Smooth muscle cell (in vitro differentiated cells): ENCODE measurements at regions not wholly inside any gene's neighbourhood (a gene's known extent, or its start where the extent isn't known, plus 50 kb on each side); places are given as distances from the start of the nearest gene placed in this dataset.

ENCODE experiments used
- DNase-seq: peaks from one replicate; lab custom pipeline; 2025; ENCODE audit not compliant: unreplicated experiment; lab: John Stamatoyannopoulos, UW
- H2AFZ ChIP-seq: fragments of 200-600 bp; sonication (generic); 2 replicates; pipeline ENCODE4 v1.6.0; 2016; ENCODE audit warnings: antibody characterized with exemption, low read depth, mild to moderate bottlenecking
- H3F3A ChIP-seq: fragments of 200-600 bp; sonication (generic); 2 replicates; pipeline ENCODE4 v1.6.0; 2017; ENCODE audit warnings: antibody characterized with exemption, low read depth
- H3K27ac ChIP-seq: fragments of 200-600 bp; sonication (generic); 2 replicates; pipeline ENCODE4 v1.5.1; 2016; ENCODE audit warnings: low read depth, mild to moderate bottlenecking
- H3K27me3 ChIP-seq: fragments of 200-600 bp; sonication (generic); 2 replicates; pipeline ENCODE4 v1.6.1; 2016; ENCODE audit warnings: low read depth, mild to moderate bottlenecking
- H3K36me3 ChIP-seq: fragments of 200-600 bp; sonication (generic); 2 replicates; pipeline ENCODE4 v1.5.1; 2016; ENCODE audit warnings: low read depth
- H3K4me1 ChIP-seq: fragments of 200-600 bp; sonication (generic); 2 replicates; pipeline ENCODE4 v1.5.1; 2016; ENCODE audit warnings: low read depth
- H3K4me2 ChIP-seq: fragments of 200-600 bp; sonication (generic); 2 replicates; pipeline ENCODE4 v1.6.0; 2016; ENCODE audit warnings: mild to moderate bottlenecking
- H3K4me3 ChIP-seq: fragments of 200-600 bp; sonication (generic); 2 replicates; pipeline ENCODE4 v1.5.1; 2016; ENCODE audit warnings: mild to moderate bottlenecking
- H3K79me2 ChIP-seq: fragments of 200-600 bp; sonication (generic); 2 replicates; pipeline ENCODE4 v1.6.0; 2016; ENCODE audit warnings: low read depth, mild to moderate bottlenecking
- H3K9ac ChIP-seq: fragments of 200-600 bp; sonication (generic); 2 replicates; pipeline ENCODE4 v1.6.0; 2016; ENCODE audit warnings: low read depth
- H3K9me3 ChIP-seq: fragments of 200-600 bp; sonication (generic); replicated peaks from 2 replicates; pipeline ENCODE4 v1.5.1; 2016; ENCODE audit warnings: low read depth
- H4K20me1 ChIP-seq: fragments of 200-600 bp; sonication (generic); 2 replicates; pipeline ENCODE4 v1.6.0; 2016; ENCODE audit warnings: low read depth
- WGBS: methylation state at CpG from one replicate; pipeline ENCODE4 v1.1.7; 2016; ENCODE audit warnings: low lambda C conversion rate; 5-methylcytosine and 5-hydroxymethylcytosine counted together
- TF ChIP-seq, protein P1 (sequence below): fragments of 200-600 bp; sonication (generic); IDR thresholded peaks from 2 replicates; pipeline ENCODE4 v1.5.1; 2017; ENCODE audit warnings: borderline replicate concordance, mild to moderate bottlenecking, antibody characterized with exemption; ENCODE audit not compliant: insufficient read depth, poor library complexity, severe bottlenecking

DNA sequence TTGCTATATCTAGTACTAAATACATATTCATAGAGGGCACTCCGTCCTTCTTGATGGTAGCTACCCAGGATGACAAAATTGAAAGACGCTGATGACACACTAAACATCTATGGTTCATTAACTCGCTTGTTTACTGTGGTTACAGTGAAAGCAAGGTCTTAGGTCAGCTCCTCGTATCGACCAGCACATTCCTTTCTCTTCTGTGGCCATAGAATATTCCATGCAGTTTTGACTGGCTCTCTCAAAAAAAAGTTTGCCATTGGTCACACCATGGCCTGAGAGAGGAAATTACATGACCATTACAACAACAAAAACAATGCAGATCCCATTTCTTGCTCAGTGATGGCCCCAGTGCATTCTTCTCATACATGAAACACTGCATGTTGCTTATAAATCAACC lies 411.4 kb upstream of the SOX5 start:
- H3K9ac ChIP-seq = no peak overlapping the region
- DNase-seq = no peak
- no peaks in the 10 kb centered on the region for H4K20me1 ChIP-seq
- H3K4me1 ChIP-seq = peaks cover 29% of the 10 kb centered on the region
- H3K36me3 ChIP-seq = no peaks in the 10 kb centered on the region
- H3K4me2 ChIP-seq = peak overlapping the region; percentile 19
- H3K4me3 ChIP-seq = no peak overlapping the region
- H3K27ac ChIP-seq = peak overlapping the region; percentile 70
- H3K27me3 ChIP-seq = no peaks in the 10 kb centered on the region
- no peak overlapping the region for H2AFZ ChIP-seq
- WGBS = 41% methylated on average over 5 of the region's 5 CpGs
- TF ChIP-seq, protein P1, sequence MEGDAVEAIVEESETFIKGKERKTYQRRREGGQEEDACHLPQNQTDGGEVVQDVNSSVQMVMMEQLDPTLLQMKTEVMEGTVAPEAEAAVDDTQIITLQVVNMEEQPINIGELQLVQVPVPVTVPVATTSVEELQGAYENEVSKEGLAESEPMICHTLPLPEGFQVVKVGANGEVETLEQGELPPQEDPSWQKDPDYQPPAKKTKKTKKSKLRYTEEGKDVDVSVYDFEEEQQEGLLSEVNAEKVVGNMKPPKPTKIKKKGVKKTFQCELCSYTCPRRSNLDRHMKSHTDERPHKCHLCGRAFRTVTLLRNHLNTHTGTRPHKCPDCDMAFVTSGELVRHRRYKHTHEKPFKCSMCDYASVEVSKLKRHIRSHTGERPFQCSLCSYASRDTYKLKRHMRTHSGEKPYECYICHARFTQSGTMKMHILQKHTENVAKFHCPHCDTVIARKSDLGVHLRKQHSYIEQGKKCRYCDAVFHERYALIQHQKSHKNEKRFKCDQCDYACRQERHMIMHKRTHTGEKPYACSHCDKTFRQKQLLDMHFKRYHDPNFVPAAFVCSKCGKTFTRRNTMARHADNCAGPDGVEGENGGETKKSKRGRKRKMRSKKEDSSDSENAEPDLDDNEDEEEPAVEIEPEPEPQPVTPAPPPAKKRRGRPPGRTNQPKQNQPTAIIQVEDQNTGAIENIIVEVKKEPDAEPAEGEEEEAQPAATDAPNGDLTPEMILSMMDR = no peak
- peaks cover 10% of the 10 kb centered on the region for H3K79me2 ChIP-seq
- H3F3A ChIP-seq = no peaks in the 10 kb centered on the region
- H3K9me3 ChIP-seq = no peaks in the 10 kb centered on the region

DNA sequence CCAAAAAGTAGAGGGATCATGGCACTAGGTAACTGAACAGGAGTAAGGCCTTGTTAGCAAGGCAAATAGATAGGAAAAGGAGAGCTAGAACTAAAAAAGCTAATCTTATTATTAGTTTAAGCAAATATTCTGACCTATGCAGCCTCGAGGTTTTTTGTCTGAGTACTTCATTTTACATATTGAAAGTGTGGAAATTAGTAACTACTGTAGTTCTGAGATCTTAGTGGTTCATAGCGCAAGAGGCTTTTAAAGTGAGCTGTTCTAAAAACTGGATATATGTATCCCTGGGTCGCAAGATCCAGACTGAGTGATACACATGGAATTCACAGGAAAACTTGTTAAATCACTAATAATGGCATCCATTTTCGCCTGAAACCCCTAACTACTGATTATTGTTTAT lies 411.0 kb upstream of the SOX5 start:
- Histone ChIP-seq H3K79me2 (peaks cover 10% of the 10 kb centered on the region), H3K36me3 (no peaks in the 10 kb centered on the region), H2AFZ (no peak overlapping the region), H3K9me3 (no peaks in the 10 kb centered on the region), H3F3A (no peaks in the 10 kb centered on the region), H4K20me1 (no peaks in the 10 kb centered on the region), H3K4me2 (peak overlapping the region; percentile 19), H3K4me1 (peaks cover 33% of the 10 kb centered on the region), H3K27me3 (no peaks in the 10 kb centered on the region), H3K27ac (peak overlapping the region; percentile 70), H3K4me3 (no peak overlapping the region), H3K9ac (peak overlapping the region; percentile 41)
- no peak for DNase-seq
- WGBS = 79% methylated on average over 4 of the region's 4 CpGs
- TF ChIP-seq, protein P1 = no peak

DNA sequence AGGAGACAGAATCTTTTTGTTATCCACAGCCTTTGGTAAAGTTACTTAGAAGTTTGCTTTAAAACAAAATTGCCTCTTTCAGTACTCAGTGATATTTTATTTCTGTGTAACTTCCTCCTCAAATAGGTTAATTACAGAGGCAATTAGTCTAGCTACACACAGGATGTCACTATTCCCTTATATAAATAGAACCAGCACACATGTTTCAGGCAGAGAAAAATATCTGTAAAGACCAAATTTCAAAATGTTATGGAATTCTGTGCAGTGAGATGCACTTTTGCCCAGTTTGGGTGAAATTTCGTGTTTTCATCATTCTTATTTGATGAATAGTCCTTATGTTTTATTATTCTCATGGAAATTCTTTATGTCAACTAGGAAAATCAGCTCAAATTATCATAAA lies 410.6 kb upstream of the SOX5 start:
- H3K27me3 ChIP-seq = no peaks in the 10 kb centered on the region
- peaks cover 10% of the 10 kb centered on the region for H3K79me2 ChIP-seq
- no peaks in the 10 kb centered on the region for H3F3A ChIP-seq
- peak overlapping the region; percentile 19 for H3K4me2 ChIP-seq
- TF ChIP-seq, protein P1 = peak; percentile 17
- DNase-seq = no peak
- no peaks in the 10 kb centered on the region for H4K20me1 ChIP-seq
- H3K4me1 ChIP-seq = peaks cover 34% of the 10 kb centered on the region
- WGBS = 83% methylated on average over 1 of the region's 1 CpG
- H3K9me3 ChIP-seq = no peaks in the 10 kb centered on the region
- no peak overlapping the region for H3K4me3 ChIP-seq
- no peak overlapping the region for H2AFZ ChIP-seq
- H3K36me3 ChIP-seq = no peaks in the 10 kb centered on the region
- peak overlapping the region; percentile 41 for H3K9ac ChIP-seq
- H3K27ac ChIP-seq = peak overlapping the region; percentile 70

DNA sequence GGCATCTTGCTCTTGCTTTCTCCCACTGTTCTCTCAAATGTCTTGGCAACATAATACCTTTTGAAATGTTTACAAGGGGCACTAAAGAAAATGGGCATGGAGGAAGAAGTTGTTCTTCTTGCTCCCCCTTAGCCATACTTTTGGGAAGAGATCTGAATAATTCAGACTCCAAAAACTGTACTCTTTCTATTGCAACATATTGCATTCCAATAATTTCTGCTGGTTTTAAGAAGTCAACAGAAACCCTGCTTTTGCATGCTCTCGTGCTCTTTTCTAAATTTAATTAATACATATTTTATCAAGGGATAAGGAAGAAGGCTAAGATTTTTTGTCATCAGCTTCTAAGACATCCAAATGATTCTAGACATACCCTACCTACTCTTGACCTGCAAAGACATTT lies 409.9 kb upstream of the SOX5 start:
- WGBS = 74% methylated on average over 1 of the region's 1 CpG
- Histone ChIP-seq H3F3A (no peaks in the 10 kb centered on the region), H3K9me3 (no peaks in the 10 kb centered on the region), H3K4me2 (peak overlapping the region; percentile 19), H3K9ac (peak overlapping the region; percentile 5), H3K4me1 (peaks cover 34% of the 10 kb centered on the region), H3K36me3 (no peaks in the 10 kb centered on the region), H3K27me3 (no peaks in the 10 kb centered on the region), H3K4me3 (no peak overlapping the region), H4K20me1 (no peaks in the 10 kb centered on the region), H3K79me2 (peaks cover 10% of the 10 kb centered on the region), H3K27ac (peak overlapping the region; percentile 70), H2AFZ (no peak overlapping the region)
- no peak for DNase-seq
- TF ChIP-seq, protein P1 = no peak
